ENCODE measurements at regions not wholly inside any gene's neighbourhood (a gene's known extent, or its start where the extent isn't known, plus 50 kb on each side); places are given as distances from the start of the nearest gene placed in this dataset.

DNA sequence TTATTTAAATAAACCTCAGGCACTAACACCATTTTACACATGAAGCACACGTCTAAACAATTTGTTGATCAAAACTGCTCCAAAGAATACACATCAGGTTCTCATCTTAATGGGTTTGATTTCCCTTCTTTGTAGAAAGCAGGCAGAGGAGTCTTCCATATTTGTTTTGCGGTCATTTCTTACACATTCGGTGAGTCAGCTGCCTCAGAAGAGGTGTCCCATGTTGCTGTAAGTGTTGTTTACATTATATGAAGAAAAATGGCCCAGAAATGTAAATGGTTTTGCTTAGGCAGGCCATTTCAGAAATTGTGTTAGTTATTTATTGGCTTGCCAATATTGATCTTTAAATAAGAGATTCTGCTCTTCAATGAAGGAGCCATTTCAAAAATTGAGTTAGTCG, 325.8 kb downstream of the TENT4A start:
- Mint-ChIP-seq H3K27me3 (ENCODE audit: low read depth) (peaks cover 5% of the 10 kb centered on the region; the same call in 1 of the 2 replicates), H3K4me3 (no peak overlapping the region), H3K36me3 (ENCODE audit: insufficient read depth in 1 of 3, low read depth in 3 of 3) (no peaks in the 10 kb centered on the region), H3K27ac (no peak overlapping the region), H3K4me1 (no peaks in the 10 kb centered on the region), H3K9me3 (no peaks in the 10 kb centered on the region)
- Histone ChIP-seq H3K79me2 (ENCODE audit: insufficient read depth, low read length) (no peaks in the 10 kb centered on the region), H2AK5ac (ENCODE audit: insufficient read length, low read length) (no peak overlapping the region), H3K27me3 (ENCODE audit: insufficient read depth, low read length) (no peaks in the 10 kb centered on the region), H3K27ac (ENCODE audit: insufficient read length, low read depth, low read length) (no peak overlapping the region), H3K23ac (ENCODE audit: insufficient read length, low read depth, low read length) (no peak overlapping the region), H3K14ac (ENCODE audit: insufficient read depth, low read length) (no peak overlapping the region), H2AFZ (ENCODE audit: low read length) (no peak overlapping the region), H3K9ac (ENCODE audit: extremely low read depth, insufficient read length, low read length) (no peak overlapping the region), H3K23me2 (ENCODE audit: insufficient read length, low read depth, low read length, poor library complexity, severe bottlenecking) (no peaks in the 10 kb centered on the region), H2BK15ac (ENCODE audit: low read depth, low read length) (no peak overlapping the region), H3K4me1 (ENCODE audit: insufficient read depth, low read length) (no peaks in the 10 kb centered on the region), H4K91ac (ENCODE audit: insufficient read length, low read depth, low read length) (no peak overlapping the region), H3K56ac (ENCODE audit: insufficient read length, low read depth, low read length) (no peak overlapping the region), H2BK12ac (ENCODE audit: insufficient read length, low read depth, low read length) (no peak overlapping the region), H2BK20ac (ENCODE audit: low read depth, low read length, poor library complexity, severe bottlenecking) (no peak overlapping the region), H2BK120ac (ENCODE audit: low read depth, low read length, poor library complexity, severe bottlenecking) (no peak overlapping the region), H3K79me1 (ENCODE audit: insufficient read depth, low read depth, low read length, poor library complexity, severe bottlenecking) (no peaks in the 10 kb centered on the region), H3T11ph (ENCODE audit: low read length) (no peak overlapping the region), H3K9me3 (ENCODE audit: control insufficient read depth, low read depth, low read length) (no peaks in the 10 kb centered on the region), H3K4ac (ENCODE audit: low read depth, low read length) (no peak overlapping the region), H4K20me1 (ENCODE audit: control insufficient read depth, insufficient read depth, insufficient read length) (no peaks in the 10 kb centered on the region), H2BK5ac (ENCODE audit: insufficient read length, low read length) (no peak overlapping the region), H3K18ac (ENCODE audit: insufficient read length, low read depth, low read length) (no peak overlapping the region), H4K8ac (replicated peaks; ENCODE audit: insufficient read length, low read depth, low read length) (no peak overlapping the region), H3K4me2 (ENCODE audit: insufficient read depth, insufficient read length, low read length) (no peak overlapping the region), H4K5ac (ENCODE audit: insufficient read length, low read depth, low read length) (no peak overlapping the region)
- TF ChIP-seq, protein P1, sequence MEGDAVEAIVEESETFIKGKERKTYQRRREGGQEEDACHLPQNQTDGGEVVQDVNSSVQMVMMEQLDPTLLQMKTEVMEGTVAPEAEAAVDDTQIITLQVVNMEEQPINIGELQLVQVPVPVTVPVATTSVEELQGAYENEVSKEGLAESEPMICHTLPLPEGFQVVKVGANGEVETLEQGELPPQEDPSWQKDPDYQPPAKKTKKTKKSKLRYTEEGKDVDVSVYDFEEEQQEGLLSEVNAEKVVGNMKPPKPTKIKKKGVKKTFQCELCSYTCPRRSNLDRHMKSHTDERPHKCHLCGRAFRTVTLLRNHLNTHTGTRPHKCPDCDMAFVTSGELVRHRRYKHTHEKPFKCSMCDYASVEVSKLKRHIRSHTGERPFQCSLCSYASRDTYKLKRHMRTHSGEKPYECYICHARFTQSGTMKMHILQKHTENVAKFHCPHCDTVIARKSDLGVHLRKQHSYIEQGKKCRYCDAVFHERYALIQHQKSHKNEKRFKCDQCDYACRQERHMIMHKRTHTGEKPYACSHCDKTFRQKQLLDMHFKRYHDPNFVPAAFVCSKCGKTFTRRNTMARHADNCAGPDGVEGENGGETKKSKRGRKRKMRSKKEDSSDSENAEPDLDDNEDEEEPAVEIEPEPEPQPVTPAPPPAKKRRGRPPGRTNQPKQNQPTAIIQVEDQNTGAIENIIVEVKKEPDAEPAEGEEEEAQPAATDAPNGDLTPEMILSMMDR (conservative IDR thresholded peaks at IDR 0.05) = no peak
- DNase-seq = no peak
- WGBS (ENCODE audit: extremely low coverage, insufficient read length, low lambda C conversion rate) = no CpG with 5 or more reads among the region's 4 CpGs

Data from H9 (cell line).